Keratinocyte (primary cell): ENCODE measurements at regions not wholly inside any gene's neighbourhood (a gene's known extent, or its start where the extent isn't known, plus 50 kb on each side); places are given as distances from the start of the nearest gene placed in this dataset.

Experiments used
- DNase-seq: peaks from one replicate; pipeline ENCODE4 v3.0.0-alpha.2; 2011; ENCODE audit warnings: low read depth, missing footprints, low spot score
- FAIRE-seq: peaks from 2 replicates; lab custom pipeline; 2011; peaks lifted over from hg19 to GRCh38; lab: Jason Lieb, UNC
- H2AFZ ChIP-seq: 2 replicates; pipeline ENCODE4 v1.6.0; 2012; ENCODE audit warnings: low read length, control low read depth, inconsistent platforms; ENCODE audit not compliant: control insufficient read depth
- H3K27ac ChIP-seq: 2 replicates; pipeline ENCODE4 v1.5.1; 2011; ENCODE audit warnings: low read length; ENCODE audit not compliant: control insufficient read depth, insufficient read depth
- H3K27me3 ChIP-seq: 3 replicates; pipeline ENCODE4 v1.6.0; 2011; ENCODE audit warnings: low read length; ENCODE audit not compliant: control insufficient read depth, insufficient read depth; ENCODE audit errors: extremely low read depth
- H3K36me3 ChIP-seq, 2 experiments: 2 replicates in 1 of 2; 3 replicates in 1 of 2; pipeline ENCODE4 v1.5.1; 2011; ENCODE audit warnings: low read length in 2 of 2, mild to moderate bottlenecking in 1 of 2; ENCODE audit not compliant: control insufficient read depth in 2 of 2, insufficient read depth in 2 of 2; ENCODE audit errors: extremely low read depth in 1 of 2
- H3K4me1 ChIP-seq: 3 replicates; pipeline ENCODE4 v1.5.1; 2011; ENCODE audit warnings: low read length; ENCODE audit not compliant: control insufficient read depth, insufficient read depth; ENCODE audit errors: extremely low read depth
- H3K4me2 ChIP-seq: 3 replicates; pipeline ENCODE4 v1.6.0; 2011; ENCODE audit warnings: low read depth, low read length; ENCODE audit not compliant: control insufficient read depth, insufficient read depth; ENCODE audit errors: extremely low read depth
- H3K4me3 ChIP-seq, 3 experiments: fragments of 200-600 bp in 1 of 3; sonication (generic) in 1 of 3; 2 replicates in 2 of 3; 3 replicates in 1 of 3; pipeline ENCODE4 v1.5.1; 2011 to 2016; ENCODE audit warnings: low read length in 3 of 3, mild to moderate bottlenecking in 3 of 3, control low read depth in 2 of 3, inconsistent platforms in 1 of 3, low read depth in 1 of 3, mixed read lengths in 1 of 3, mixed run types in 1 of 3, moderate library complexity in 1 of 3; ENCODE audit not compliant: control insufficient read depth in 2 of 3, insufficient read depth in 2 of 3; ENCODE audit errors: extremely low read depth in 1 of 3
- H3K79me2 ChIP-seq: 2 replicates; pipeline ENCODE4 v1.6.0; 2012; ENCODE audit warnings: low read length; ENCODE audit not compliant: control insufficient read depth, insufficient read depth
- H3K9ac ChIP-seq: 3 replicates; pipeline ENCODE4 v1.6.0; 2011; ENCODE audit warnings: low read length; ENCODE audit not compliant: control insufficient read depth, insufficient read depth; ENCODE audit errors: extremely low read depth
- H3K9me1 ChIP-seq: 3 replicates; pipeline ENCODE4 v1.6.0; 2011; ENCODE audit warnings: low read length; ENCODE audit not compliant: control insufficient read depth, insufficient read depth; ENCODE audit errors: extremely low read depth
- H3K9me3 ChIP-seq: 2 replicates; pipeline ENCODE4 v1.5.1; 2012; ENCODE audit warnings: low read depth, low read length; ENCODE audit not compliant: control insufficient read depth
- H4K20me1 ChIP-seq: 3 replicates; pipeline ENCODE4 v1.6.0; 2011; ENCODE audit warnings: low read length; ENCODE audit not compliant: control insufficient read depth, insufficient read depth; ENCODE audit errors: extremely low read depth
- EZH2 ChIP-seq: IDR thresholded peaks from one replicate; pipeline ENCODE4 v1.6.1; 2012; ENCODE audit warnings: inconsistent platforms, mild to moderate bottlenecking, low read length, moderate library complexity
- dilution Hi-C: fragments of 300-500 bp; cut with MboI; formaldehyde crosslinking; loops from one replicate; pipeline ENCODE4 v1.7.0; 2020; ENCODE audit warnings: low sequenced_read_pairs; ENCODE audit not compliant: extremely low pct_ligation_motif_present
- TF ChIP-seq, protein P1 (sequence below), 3 experiments: IDR thresholded peaks in 1 of 3; conservative IDR thresholded peaks in 1 of 3; optimal IDR thresholded peaks in 1 of 3; 2 replicates in 2 of 3; 3 replicates in 1 of 3; pipeline versions ENCODE3 to v1.5.1; 2011; ENCODE audit warnings: low read length in 3 of 3, mild to moderate bottlenecking in 3 of 3, moderate library complexity in 2 of 3, control low read depth in 1 of 3, inconsistent platforms in 1 of 3; ENCODE audit not compliant: insufficient read depth in 2 of 3; ENCODE audit errors: extremely low read depth in 1 of 3

GRCh38 chr2:168356477-168356835, 99.6 kb upstream of the CERS6 start:
- Histone ChIP-seq H4K20me1 (no peaks in the 10 kb centered on the region), H3K4me1 (no peaks in the 10 kb centered on the region), H3K27ac (no peak overlapping the region), H3K36me3 (no peaks in the 10 kb centered on the region), H3K79me2 (no peaks in the 10 kb centered on the region), H2AFZ (no peak overlapping the region), H3K9ac (no peak overlapping the region), H3K4me2 (no peak overlapping the region), H3K9me3 (no peaks in the 10 kb centered on the region), H3K27me3 (no peaks in the 10 kb centered on the region), H3K4me3 (no peak overlapping the region), H3K9me1 (no peaks in the 10 kb centered on the region)
- dilution Hi-C loops, result no loop called here
- TF ChIP-seq, protein P1, sequence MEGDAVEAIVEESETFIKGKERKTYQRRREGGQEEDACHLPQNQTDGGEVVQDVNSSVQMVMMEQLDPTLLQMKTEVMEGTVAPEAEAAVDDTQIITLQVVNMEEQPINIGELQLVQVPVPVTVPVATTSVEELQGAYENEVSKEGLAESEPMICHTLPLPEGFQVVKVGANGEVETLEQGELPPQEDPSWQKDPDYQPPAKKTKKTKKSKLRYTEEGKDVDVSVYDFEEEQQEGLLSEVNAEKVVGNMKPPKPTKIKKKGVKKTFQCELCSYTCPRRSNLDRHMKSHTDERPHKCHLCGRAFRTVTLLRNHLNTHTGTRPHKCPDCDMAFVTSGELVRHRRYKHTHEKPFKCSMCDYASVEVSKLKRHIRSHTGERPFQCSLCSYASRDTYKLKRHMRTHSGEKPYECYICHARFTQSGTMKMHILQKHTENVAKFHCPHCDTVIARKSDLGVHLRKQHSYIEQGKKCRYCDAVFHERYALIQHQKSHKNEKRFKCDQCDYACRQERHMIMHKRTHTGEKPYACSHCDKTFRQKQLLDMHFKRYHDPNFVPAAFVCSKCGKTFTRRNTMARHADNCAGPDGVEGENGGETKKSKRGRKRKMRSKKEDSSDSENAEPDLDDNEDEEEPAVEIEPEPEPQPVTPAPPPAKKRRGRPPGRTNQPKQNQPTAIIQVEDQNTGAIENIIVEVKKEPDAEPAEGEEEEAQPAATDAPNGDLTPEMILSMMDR (optimal IDR thresholded peaks at IDR 0.05 in 1 of 3, IDR thresholded peaks at IDR 0.05 in 1 of 3, conservative IDR thresholded peaks at IDR 0.05 in 1 of 3; ENCODE audit: extremely low read depth in 1 of 3, insufficient read depth in 2 of 3, low read length in 3 of 3), result no peak
- no peak for TF ChIP-seq EZH2
- DNase-seq, result no peak
- no peak for FAIRE-seq

DNA sequence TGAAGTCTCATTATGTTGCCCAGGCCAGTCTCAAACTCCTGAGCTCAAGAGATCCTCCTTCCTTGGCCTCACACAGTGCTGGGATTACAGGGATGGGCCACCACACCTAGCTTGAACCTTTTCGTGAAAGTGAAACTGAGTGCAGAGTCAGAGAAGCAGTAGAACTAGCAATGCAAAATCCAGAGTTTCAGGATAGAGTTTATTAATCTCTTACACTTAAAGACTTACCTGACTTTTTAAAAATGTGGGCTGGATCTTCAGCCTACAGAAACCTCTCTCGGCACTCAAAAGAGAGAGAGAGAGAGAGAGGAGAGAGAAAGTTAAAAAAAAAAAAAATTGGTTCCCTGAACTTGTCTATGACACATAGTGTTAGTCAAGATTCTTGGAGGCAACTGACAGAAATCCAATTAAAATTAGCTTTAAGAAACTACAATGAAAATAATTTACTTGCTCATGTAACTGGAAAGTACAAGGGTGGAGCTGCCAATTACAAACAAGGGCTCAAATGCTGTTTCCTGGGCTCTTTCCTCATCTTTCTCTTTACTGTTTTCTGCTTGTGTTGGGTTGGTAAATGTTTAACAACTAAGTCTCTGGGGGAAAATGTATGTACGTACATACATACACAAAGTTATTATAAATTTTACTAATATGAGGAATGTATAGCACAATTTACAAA, 98.1 kb upstream of the CERS6 start:
- no peaks in the 10 kb centered on the region for H3K79me2 ChIP-seq
- H3K4me1 ChIP-seq, result no peaks in the 10 kb centered on the region
- H4K20me1 ChIP-seq, result no peaks in the 10 kb centered on the region
- H3K36me3 ChIP-seq, result no peaks in the 10 kb centered on the region
- DNase-seq (no peak), FAIRE-seq (peak; percentile 5)
- dilution Hi-C loops, result no loop called here
- no peak overlapping the region for H2AFZ ChIP-seq
- no peaks in the 10 kb centered on the region for H3K9me3 ChIP-seq
- no peaks in the 10 kb centered on the region for H3K27me3 ChIP-seq
- no peak overlapping the region for H3K4me2 ChIP-seq
- H3K9me1 ChIP-seq, result no peaks in the 10 kb centered on the region
- TF ChIP-seq EZH2, result no peak
- TF ChIP-seq, protein P1 (optimal IDR thresholded peaks at IDR 0.05 in 1 of 3, IDR thresholded peaks at IDR 0.05 in 1 of 3, conservative IDR thresholded peaks at IDR 0.05 in 1 of 3; ENCODE audit: extremely low read depth in 1 of 3, insufficient read depth in 2 of 3, low read length in 3 of 3), result no peak
- no peak overlapping the region for H3K9ac ChIP-seq
- H3K4me3 ChIP-seq, result no peak overlapping the region
- no peak overlapping the region for H3K27ac ChIP-seq
